IMR-90 (cell line): ENCODE measurements at regions not wholly inside any gene's neighbourhood (a gene's known extent, or its start where the extent isn't known, plus 50 kb on each side); places are given as distances from the start of the nearest gene placed in this dataset.

ENCODE experiments used
- ATAC-seq: fragments of 200-7000 bp; cut with Tn5 transposase; 2 replicates; pipeline ENCODE4 v1.9.1; 2020; ENCODE audit warnings: low read depth, mild to moderate bottlenecking, moderate library complexity
- BruUV-seq: library from RNA; stranded (reverse); fragments of 400-500 nt; replicated peaks from 2 replicates; lab custom pipeline; 2021; lab: Mats Ljungman, UMichigan
- CTCF ChIA-PET: fragments of 300-600 bp; formaldehyde crosslinking; extraction: SDS; loops from one replicate; lab custom pipeline; 2021; ENCODE audit warnings: antibody characterized with exemption; lab: Yijun Ruan, JAX
- POLR2A ChIA-PET: fragments of 300-600 bp; sonication (Branson Sonifier 250); formaldehyde crosslinking; loops from one replicate; lab custom pipeline; 2022; ENCODE audit warnings: antibody characterized with exemption; ENCODE audit not compliant: unreplicated experiment; lab: Charles Lee
- DNase-seq: peaks from one replicate; pipeline ENCODE4 v3.0.0; 2013
- H2AFZ ChIP-seq: replicated peaks from 2 replicates; pipeline ENCODE3; 2013; ENCODE audit warnings: low read length, mild to moderate bottlenecking; ENCODE audit not compliant: poor library complexity
- H2AK5ac ChIP-seq: 2 replicates; pipeline ENCODE4 v1.6.1; 2013; ENCODE audit warnings: low read depth, low read length, inconsistent platforms
- H2AK9ac ChIP-seq: replicated peaks from 2 replicates; pipeline ENCODE3; 2013; ENCODE audit warnings: mild to moderate bottlenecking, low read depth, low read length, moderate library complexity; ENCODE audit not compliant: poor library complexity
- H2BK120ac ChIP-seq: 2 replicates; pipeline ENCODE4 v1.6.1; 2013; ENCODE audit warnings: low read depth, low read length, inconsistent platforms
- H2BK15ac ChIP-seq: 3 replicates; pipeline ENCODE4 v1.6.1; 2013; ENCODE audit warnings: low read depth, low read length, inconsistent platforms
- H2BK20ac ChIP-seq: 2 replicates; pipeline ENCODE4 v1.6.1; 2013; ENCODE audit warnings: low read depth, mild to moderate bottlenecking, inconsistent platforms, low read length, moderate library complexity
- H2BK5ac ChIP-seq: 2 replicates; pipeline ENCODE4 v1.6.1; 2013; ENCODE audit warnings: mild to moderate bottlenecking, low read depth, low read length, inconsistent platforms; ENCODE audit not compliant: poor library complexity, severe bottlenecking
- H3K14ac ChIP-seq: replicated peaks from 2 replicates; pipeline ENCODE4 v1.6.1; 2013; ENCODE audit warnings: low read depth, low read length, inconsistent platforms
- H3K18ac ChIP-seq: 2 replicates; pipeline ENCODE4 v1.6.1; 2013; ENCODE audit warnings: low read depth, low read length, control low read depth
- H3K23ac ChIP-seq: 2 replicates; pipeline ENCODE4 v1.6.1; 2013; ENCODE audit warnings: low read depth, low read length, inconsistent platforms
- H3K27ac ChIP-seq: 2 replicates; pipeline ENCODE4 v1.5.1; 2013; ENCODE audit warnings: mild to moderate bottlenecking, control low read depth, low read length; ENCODE audit not compliant: insufficient read depth
- H3K27me3 ChIP-seq: 2 replicates; pipeline ENCODE4 v1.6.1; 2013; ENCODE audit warnings: low read length; ENCODE audit not compliant: control insufficient read depth, insufficient read depth
- H3K36me3 ChIP-seq: 2 replicates; pipeline ENCODE4 v1.6.1; 2013; ENCODE audit warnings: low read length, mixed read lengths; ENCODE audit not compliant: control insufficient read depth, insufficient read depth
- H3K4ac ChIP-seq: 2 replicates; pipeline ENCODE4 v1.6.1; 2013; ENCODE audit warnings: low read depth, low read length, inconsistent platforms
- H3K4me1 ChIP-seq: 2 replicates; pipeline ENCODE4 v1.6.1; 2013; ENCODE audit warnings: low read length, mixed read lengths; ENCODE audit not compliant: control insufficient read depth, insufficient read depth
- H3K4me2 ChIP-seq: 2 replicates; pipeline ENCODE4 v1.6.1; 2013; ENCODE audit warnings: low read depth, mild to moderate bottlenecking, control low read depth, low read length, moderate library complexity
- H3K4me3 ChIP-seq: 2 replicates; pipeline ENCODE4 v1.5.1; 2013; ENCODE audit warnings: low read depth, mild to moderate bottlenecking, control low read depth, low read length, moderate library complexity; ENCODE audit not compliant: insufficient read depth
- H3K56ac ChIP-seq: 2 replicates; pipeline ENCODE4 v1.6.1; 2013; ENCODE audit warnings: low read length, inconsistent platforms; ENCODE audit not compliant: insufficient read depth; ENCODE audit errors: extremely low read depth
- H3K79me1 ChIP-seq, 2 experiments: 2 replicates each; pipeline ENCODE4 v1.6.1; 2013; ENCODE audit warnings: low read length in 2 of 2, inconsistent platforms in 1 of 2, low read depth in 1 of 2
- H3K9ac ChIP-seq: 2 replicates; pipeline ENCODE4 v1.6.1; 2013; ENCODE audit warnings: low read depth, low read length, control low read depth
- H3K9me1 ChIP-seq: 2 replicates; pipeline ENCODE4 v1.6.1; 2013; ENCODE audit warnings: low read length, inconsistent platforms; ENCODE audit not compliant: insufficient read depth
- H3K9me3 ChIP-seq: 2 replicates; pipeline ENCODE4 v1.6.1; 2013; ENCODE audit warnings: low read length; ENCODE audit not compliant: control insufficient read depth, insufficient read depth
- H4K20me1 ChIP-seq: 2 replicates; pipeline ENCODE4 v1.6.1; 2013; ENCODE audit warnings: low read length, inconsistent platforms; ENCODE audit not compliant: insufficient read depth
- H4K5ac ChIP-seq: 2 replicates; pipeline ENCODE4 v1.6.1; 2013; ENCODE audit warnings: mild to moderate bottlenecking, low read depth, low read length, control low read depth
- H4K8ac ChIP-seq, 2 experiments: 2 replicates each; pipeline ENCODE4 v1.6.1; 2013; ENCODE audit warnings: low read depth in 2 of 2, low read length in 2 of 2, control low read depth in 1 of 2, inconsistent platforms in 1 of 2
- H4K91ac ChIP-seq: 2 replicates; pipeline ENCODE4 v1.6.1; 2013; ENCODE audit warnings: low read depth, low read length, inconsistent platforms; ENCODE audit not compliant: insufficient read depth
- BHLHE40 ChIP-seq: fragments of 150-350 bp; IDR thresholded peaks from 2 replicates; pipeline ENCODE4 v1.6.1; 2016; ENCODE audit warnings: mild to moderate bottlenecking, low read depth, low read length
- CHD1 ChIP-seq: IDR thresholded peaks from 2 replicates; pipeline ENCODE4 v1.6.1; 2012; ENCODE audit warnings: low read depth, low read length, improper control_type of control experiment
- FOS ChIP-seq: fragments of 150-350 bp; IDR thresholded peaks from 2 replicates; pipeline ENCODE4 v1.6.1; 2016; ENCODE audit warnings: low read depth, low read length
- MAFK ChIP-seq: IDR thresholded peaks from 2 replicates; pipeline ENCODE4 v1.6.1; 2012; ENCODE audit warnings: low read depth, low read length, improper control_type of control experiment
- MAZ ChIP-seq: IDR thresholded peaks from 2 replicates; pipeline ENCODE4 v1.6.1; 2012; ENCODE audit warnings: low read depth, mild to moderate bottlenecking, low read length, improper control_type of control experiment, moderate library complexity, borderline replicate concordance
- NFE2L2 ChIP-seq: fragments of 150-350 bp; IDR thresholded peaks from 2 replicates; pipeline ENCODE4 v1.6.1; 2016; ENCODE audit warnings: low read depth, mild to moderate bottlenecking, low read length
- RFX5 ChIP-seq: IDR thresholded peaks from 2 replicates; pipeline ENCODE4 v1.8.0; 2012; ENCODE audit warnings: low read depth, mild to moderate bottlenecking, low read length, moderate library complexity
- SMC3 ChIP-seq: fragments of 150-350 bp; IDR thresholded peaks from 2 replicates; pipeline ENCODE4 v1.6.1; 2016; ENCODE audit warnings: low read depth, mild to moderate bottlenecking, antibody characterized with exemption, low read length, moderate library complexity
- WGBS, 2 experiments: methylation state at CpG; one replicate each; pipeline versions ENCODE4 v1.1.5 to v1.1.7; 2013; ENCODE audit warnings: missing lambda C conversion rate in 2 of 2; ENCODE audit not compliant: insufficient read length in 1 of 2; ENCODE audit errors: extremely low coverage in 2 of 2; 5-methylcytosine and 5-hydroxymethylcytosine counted together
- dilution Hi-C: fragments of 300-500 bp; cut with HindIII; formaldehyde crosslinking; loops from one replicate; pipeline ENCODE4 v1.14.3; 2018; ENCODE audit warnings: low sequenced_read_pairs; ENCODE audit not compliant: unreplicated experiment
- in situ Hi-C: fragments of 300-500 bp; cut with MboI; formaldehyde crosslinking; loops from 3 replicates; pipeline ENCODE4 v1.14.3; 2019; ENCODE audit warnings: low sequenced_read_pairs, inconsistent platforms, mixed read lengths
- intact Hi-C: fragments of 100-400 bp; cut with micrococcal nuclease; formaldehyde crosslinking; loops from 2 replicates; pipeline ENCODE4 v1.10.0; 2022
- TF ChIP-seq, protein P1 (sequence below): conservative IDR thresholded peaks from 2 replicates; pipeline ENCODE4 v1.5.1; 2012; ENCODE audit warnings: mild to moderate bottlenecking, low read depth, low read length, improper control_type of control experiment
- TF ChIP-seq, protein P2 (sequence below): fragments of 150-350 bp; IDR thresholded peaks from 2 replicates; pipeline ENCODE4 v1.6.1; 2017; ENCODE audit warnings: mild to moderate bottlenecking, antibody characterized with exemption, low read length, low read depth
- TF ChIP-seq, protein P3 (sequence below): fragments of 150-350 bp; IDR thresholded peaks from 2 replicates; pipeline ENCODE4 v1.6.1; 2016; ENCODE audit warnings: low read depth, mild to moderate bottlenecking, low read length, moderate library complexity, borderline replicate concordance

DNA sequence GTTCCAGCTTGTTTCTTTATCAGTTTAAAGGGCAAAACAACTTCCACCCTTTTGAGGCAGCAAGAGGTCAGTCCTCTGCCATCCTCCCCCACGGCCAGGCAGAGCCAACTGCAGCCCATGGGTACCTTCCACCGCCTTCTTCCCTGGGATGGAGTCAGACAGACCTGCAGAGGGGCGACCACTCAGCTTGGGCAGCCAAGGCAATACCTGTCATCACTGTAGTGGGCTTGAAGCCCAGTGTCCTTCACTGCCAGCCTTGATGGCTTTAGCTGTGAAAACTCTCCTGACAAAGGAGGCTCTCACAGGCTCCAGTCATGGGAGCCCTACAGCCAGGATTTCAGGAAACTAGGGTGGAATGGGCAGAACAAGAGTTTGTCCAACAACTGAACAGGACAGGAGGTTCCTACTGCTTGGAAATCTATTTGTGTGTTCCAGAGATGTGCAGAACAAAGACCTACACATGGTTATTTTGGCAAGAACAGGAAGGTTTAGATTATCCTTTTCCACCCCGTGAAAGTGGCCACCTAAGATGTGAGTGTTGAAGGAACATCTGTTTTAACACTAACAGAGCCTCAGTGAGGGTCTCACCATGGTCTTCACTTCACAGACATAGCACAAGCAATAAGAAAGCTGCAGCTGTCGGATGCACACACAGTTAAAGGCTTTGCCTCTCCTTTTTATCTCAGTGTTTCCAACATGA is 93.9 kb upstream of the RMDN2 start:
- intact Hi-C loops: loop anchor here (5.0 kb wide), 3 partner anchors 119 to 369 kb away; no protein-coding TSS in a partner anchor
- BruUV-seq: no TSS peak
- in situ Hi-C loops: loop anchor here (5.0 kb wide), 1 partner anchor 419 kb away; no protein-coding TSS in a partner anchor
- ATAC-seq: no peak
- POLR2A ChIA-PET: interaction anchor here (0.6 kb wide), 2 partner anchors 165 to 249 kb away, joined by 3 read pairs; no protein-coding TSS in a partner anchor
- Histone ChIP-seq H2BK20ac (peak overlapping the region; percentile 83), H4K5ac (peak overlapping the region; percentile 91), H3K9ac (no peak overlapping the region), H3K4me1 (peaks cover 29% of the 10 kb centered on the region), H4K91ac (peak overlapping the region; percentile 29), H3K4ac (peak overlapping the region; percentile 85), H3K79me1 (peaks cover 0 to 29% of the 10 kb centered on the region in 2 experiments; a peak in 2 of 4 replicates), H2AK5ac (peak overlapping the region; percentile 69; the same call in 1 of the 2 replicates), H3K4me3 (no peak overlapping the region), H3K9me3 (no peaks in the 10 kb centered on the region), H2BK15ac (peak overlapping the region; percentile 90), H3K27ac (peak overlapping the region; percentile 36), H2AFZ (no peak overlapping the region), H3K9me1 (peaks cover 18% of the 10 kb centered on the region), H3K23ac (peak overlapping the region; percentile 39), H2BK120ac (peak overlapping the region; percentile 49), H4K20me1 (no peaks in the 10 kb centered on the region), H4K8ac (peak overlapping the region; percentile 29 to 59; a peak in 3 of 4 replicates), H3K36me3 (no peaks in the 10 kb centered on the region), H3K14ac (peak overlapping the region; percentile 11), H3K56ac (no peak overlapping the region), H3K27me3 (no peaks in the 10 kb centered on the region), H2BK5ac (peak overlapping the region; percentile 73), H3K18ac (peak overlapping the region; percentile 83), H3K4me2 (no peak overlapping the region), H2AK9ac (peak overlapping the region; percentile 15)
- CTCF ChIA-PET: interaction anchor here (0.6 to 2.6 kb wide), 4 partner anchors 14 to 436 kb away, joined by 4 to 20 read pairs (median 5); no protein-coding TSS in a partner anchor
- WGBS, 2 experiments: 100% methylated on average over 1 of the region's 5 CpGs; no CpG with 5 or more reads in 1 of the 2 experiments
- TF ChIP-seq NFE2L2: no peak
- TF ChIP-seq CHD1: no peak
- TF ChIP-seq, protein P1, sequence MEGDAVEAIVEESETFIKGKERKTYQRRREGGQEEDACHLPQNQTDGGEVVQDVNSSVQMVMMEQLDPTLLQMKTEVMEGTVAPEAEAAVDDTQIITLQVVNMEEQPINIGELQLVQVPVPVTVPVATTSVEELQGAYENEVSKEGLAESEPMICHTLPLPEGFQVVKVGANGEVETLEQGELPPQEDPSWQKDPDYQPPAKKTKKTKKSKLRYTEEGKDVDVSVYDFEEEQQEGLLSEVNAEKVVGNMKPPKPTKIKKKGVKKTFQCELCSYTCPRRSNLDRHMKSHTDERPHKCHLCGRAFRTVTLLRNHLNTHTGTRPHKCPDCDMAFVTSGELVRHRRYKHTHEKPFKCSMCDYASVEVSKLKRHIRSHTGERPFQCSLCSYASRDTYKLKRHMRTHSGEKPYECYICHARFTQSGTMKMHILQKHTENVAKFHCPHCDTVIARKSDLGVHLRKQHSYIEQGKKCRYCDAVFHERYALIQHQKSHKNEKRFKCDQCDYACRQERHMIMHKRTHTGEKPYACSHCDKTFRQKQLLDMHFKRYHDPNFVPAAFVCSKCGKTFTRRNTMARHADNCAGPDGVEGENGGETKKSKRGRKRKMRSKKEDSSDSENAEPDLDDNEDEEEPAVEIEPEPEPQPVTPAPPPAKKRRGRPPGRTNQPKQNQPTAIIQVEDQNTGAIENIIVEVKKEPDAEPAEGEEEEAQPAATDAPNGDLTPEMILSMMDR: no peak
- no peak for TF ChIP-seq BHLHE40
- TF ChIP-seq, protein P2, sequence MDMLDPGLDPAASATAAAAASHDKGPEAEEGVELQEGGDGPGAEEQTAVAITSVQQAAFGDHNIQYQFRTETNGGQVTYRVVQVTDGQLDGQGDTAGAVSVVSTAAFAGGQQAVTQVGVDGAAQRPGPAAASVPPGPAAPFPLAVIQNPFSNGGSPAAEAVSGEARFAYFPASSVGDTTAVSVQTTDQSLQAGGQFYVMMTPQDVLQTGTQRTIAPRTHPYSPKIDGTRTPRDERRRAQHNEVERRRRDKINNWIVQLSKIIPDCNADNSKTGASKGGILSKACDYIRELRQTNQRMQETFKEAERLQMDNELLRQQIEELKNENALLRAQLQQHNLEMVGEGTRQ: no peak
- no peak for TF ChIP-seq MAZ
- no peak for TF ChIP-seq SMC3
- TF ChIP-seq MAFK: no peak
- TF ChIP-seq RFX5: no peak
- no peak for TF ChIP-seq FOS
- TF ChIP-seq, protein P3, sequence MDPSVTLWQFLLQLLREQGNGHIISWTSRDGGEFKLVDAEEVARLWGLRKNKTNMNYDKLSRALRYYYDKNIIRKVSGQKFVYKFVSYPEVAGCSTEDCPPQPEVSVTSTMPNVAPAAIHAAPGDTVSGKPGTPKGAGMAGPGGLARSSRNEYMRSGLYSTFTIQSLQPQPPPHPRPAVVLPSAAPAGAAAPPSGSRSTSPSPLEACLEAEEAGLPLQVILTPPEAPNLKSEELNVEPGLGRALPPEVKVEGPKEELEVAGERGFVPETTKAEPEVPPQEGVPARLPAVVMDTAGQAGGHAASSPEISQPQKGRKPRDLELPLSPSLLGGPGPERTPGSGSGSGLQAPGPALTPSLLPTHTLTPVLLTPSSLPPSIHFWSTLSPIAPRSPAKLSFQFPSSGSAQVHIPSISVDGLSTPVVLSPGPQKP: no peak
- no peak for DNase-seq
- dilution Hi-C loops: no loop called here
